ENCODE measurements at regions not wholly inside any gene's neighbourhood (a gene's known extent, or its start where the extent isn't known, plus 50 kb on each side); places are given as distances from the start of the nearest gene placed in this dataset.

- H3K27ac ChIP-seq: no peak overlapping the region
- 0 out of 2 replicates have a peak, but pooled peaks cover 3% of the 10 kb centered on the region for H3K36me3 ChIP-seq (ENCODE audit: insufficient read depth)
- no peak overlapping the region for H3K4me3 ChIP-seq (IDR thresholded peaks at IDR 0.05; ENCODE audit: insufficient read depth, low read depth, low read length)
- no peak overlapping the region for H2AFZ ChIP-seq (ENCODE audit: low read depth)
- H3K9ac ChIP-seq: no peak overlapping the region
- H3K4me2 ChIP-seq: no peak overlapping the region
- no peaks in the 10 kb centered on the region for H3K79me2 ChIP-seq (ENCODE audit: insufficient read depth, low read depth)
- no peaks in the 10 kb centered on the region for H4K20me1 ChIP-seq (ENCODE audit: insufficient read depth)
- no peaks in the 10 kb centered on the region for H3K4me1 ChIP-seq (ENCODE audit: low read depth, poor library complexity, severe bottlenecking)
- H3K27me3 ChIP-seq (ENCODE audit: insufficient read depth, low read depth): no peaks in the 10 kb centered on the region
- no peak for TF ChIP-seq CTCF (conservative IDR thresholded peaks at IDR 0.05; ENCODE audit: low read depth, low read length)
Observed at GRCh38 chr18:30039201-30039600, 1003.3 kb downstream of the DSC3 start.

- no peak overlapping the region for H2AFZ ChIP-seq (ENCODE audit: low read depth)
- no peak overlapping the region for H3K9ac ChIP-seq
- no peaks in the 10 kb centered on the region for H3K79me2 ChIP-seq (ENCODE audit: insufficient read depth, low read depth)
- no peaks in the 10 kb centered on the region for H3K4me1 ChIP-seq (ENCODE audit: low read depth, poor library complexity, severe bottlenecking)
- no peaks in the 10 kb centered on the region for H4K20me1 ChIP-seq (ENCODE audit: insufficient read depth)
- no peak overlapping the region for H3K4me2 ChIP-seq
- H3K4me3 ChIP-seq (IDR thresholded peaks at IDR 0.05; ENCODE audit: insufficient read depth, low read depth, low read length): no peak overlapping the region
- H3K36me3 ChIP-seq (ENCODE audit: insufficient read depth): 0 out of 2 replicates have a peak, but pooled peaks cover 3% of the 10 kb centered on the region
- TF ChIP-seq CTCF (conservative IDR thresholded peaks at IDR 0.05; ENCODE audit: low read depth, low read length): no peak
- no peak overlapping the region for H3K27ac ChIP-seq
- H3K27me3 ChIP-seq (ENCODE audit: insufficient read depth, low read depth): no peaks in the 10 kb centered on the region
Observed at GRCh38 chr18:30034818-30035217, 1007.7 kb downstream of the DSC3 start.

GRCh38 chr18:30016179-30016578 lies 1026.4 kb downstream of the DSC3 start:
- TF ChIP-seq CTCF (conservative IDR thresholded peaks at IDR 0.05; ENCODE audit: low read depth, low read length): no peak
- Histone ChIP-seq H3K9ac (no peak overlapping the region), H3K4me3 (IDR thresholded peaks at IDR 0.05; ENCODE audit: insufficient read depth, low read depth, low read length) (no peak overlapping the region), H3K27me3 (ENCODE audit: insufficient read depth, low read depth) (no peaks in the 10 kb centered on the region), H3K79me2 (ENCODE audit: insufficient read depth, low read depth) (no peaks in the 10 kb centered on the region), H3K27ac (no peak overlapping the region), H3K4me1 (ENCODE audit: low read depth, poor library complexity, severe bottlenecking) (no peaks in the 10 kb centered on the region), H3K4me2 (no peak overlapping the region), H2AFZ (ENCODE audit: low read depth) (no peak overlapping the region), H3K36me3 (ENCODE audit: insufficient read depth) (no peaks in the 10 kb centered on the region), H4K20me1 (ENCODE audit: insufficient read depth) (no peaks in the 10 kb centered on the region)

- no peak overlapping the region for H3K4me2 ChIP-seq
- no peak overlapping the region for H2AFZ ChIP-seq (ENCODE audit: low read depth)
- H3K4me1 ChIP-seq (ENCODE audit: low read depth, poor library complexity, severe bottlenecking): no peaks in the 10 kb centered on the region
- no peaks in the 10 kb centered on the region for H3K36me3 ChIP-seq (ENCODE audit: insufficient read depth)
- H4K20me1 ChIP-seq (ENCODE audit: insufficient read depth): no peaks in the 10 kb centered on the region
- H3K4me3 ChIP-seq (IDR thresholded peaks at IDR 0.05; ENCODE audit: insufficient read depth, low read depth, low read length): no peak overlapping the region
- no peak for TF ChIP-seq CTCF (conservative IDR thresholded peaks at IDR 0.05; ENCODE audit: low read depth, low read length)
- H3K27me3 ChIP-seq (ENCODE audit: insufficient read depth, low read depth): no peaks in the 10 kb centered on the region
- H3K9ac ChIP-seq: no peak overlapping the region
- no peaks in the 10 kb centered on the region for H3K79me2 ChIP-seq (ENCODE audit: insufficient read depth, low read depth)
- H3K27ac ChIP-seq: no peak overlapping the region
Observed at GRCh38 chr18:30004965-30005364, 1037.6 kb downstream of the DSC3 start.
